Mesendoderm (in vitro differentiated cells): ENCODE measurements at regions not wholly inside any gene's neighbourhood (a gene's known extent, or its start where the extent isn't known, plus 50 kb on each side); places are given as distances from the start of the nearest gene placed in this dataset.

Experiments used
- DNase-seq: peaks from one replicate; pipeline ENCODE4 v3.0.0; 2013
- H2AK5ac ChIP-seq: 2 replicates; pipeline ENCODE4 v1.6.1; 2013; ENCODE audit warnings: low read length, inconsistent platforms
- H2BK120ac ChIP-seq: 2 replicates; pipeline ENCODE4 v1.6.1; 2013; ENCODE audit warnings: low read depth, mild to moderate bottlenecking, low read length, moderate library complexity, mixed read lengths
- H2BK15ac ChIP-seq: replicated peaks from 2 replicates; pipeline ENCODE4 v1.6.1; 2013; ENCODE audit warnings: low read depth, mild to moderate bottlenecking, moderate library complexity
- H2BK5ac ChIP-seq: 2 replicates; pipeline ENCODE4 v1.6.1; 2013; ENCODE audit warnings: low read length, inconsistent platforms
- H3K18ac ChIP-seq: 2 replicates; pipeline ENCODE4 v1.6.1; 2013; ENCODE audit warnings: mild to moderate bottlenecking, low read length, mixed read lengths
- H3K23ac ChIP-seq: one replicate; pipeline ENCODE4 v1.6.1; 2013; ENCODE audit warnings: low read length
- H3K27ac ChIP-seq: 2 replicates; pipeline ENCODE4 v1.5.1; 2013; ENCODE audit warnings: low read depth, mild to moderate bottlenecking, inconsistent platforms, low read length, moderate library complexity
- H3K27me3 ChIP-seq: 2 replicates; pipeline ENCODE4 v1.6.1; 2013; ENCODE audit warnings: low read length, control low read depth, mild to moderate bottlenecking, inconsistent platforms; ENCODE audit not compliant: insufficient read depth, poor library complexity
- H3K36me3 ChIP-seq: 2 replicates; pipeline ENCODE4 v1.6.1; 2013; ENCODE audit warnings: low read length, inconsistent platforms; ENCODE audit not compliant: control insufficient read depth, insufficient read depth
- H3K4ac ChIP-seq: one replicate; pipeline ENCODE4 v1.6.1; 2013; ENCODE audit warnings: low read depth, mild to moderate bottlenecking, low read length, moderate library complexity
- H3K4me1 ChIP-seq: 2 replicates; pipeline ENCODE4 v1.6.1; 2013; ENCODE audit warnings: low read depth, low read length, inconsistent platforms; ENCODE audit not compliant: control insufficient read depth
- H3K4me2 ChIP-seq: 2 replicates; pipeline ENCODE4 v1.6.1; 2013; ENCODE audit warnings: low read length
- H3K4me3 ChIP-seq: 2 replicates; pipeline ENCODE4 v1.5.1; 2013; ENCODE audit warnings: mild to moderate bottlenecking, low read length
- H3K56ac ChIP-seq: one replicate; pipeline ENCODE4 v1.6.1; 2013; ENCODE audit warnings: low read length
- H3K79me1 ChIP-seq: 2 replicates; pipeline ENCODE4 v1.6.1; 2013; ENCODE audit warnings: low read length, inconsistent platforms
- H3K79me2 ChIP-seq: 2 replicates; pipeline ENCODE4 v1.6.1; 2013; ENCODE audit warnings: mild to moderate bottlenecking, low read length; ENCODE audit not compliant: control insufficient read depth, insufficient read depth
- H3K9ac ChIP-seq: 2 replicates; pipeline ENCODE4 v1.6.1; 2013; ENCODE audit warnings: low read length, inconsistent platforms
- H4K5ac ChIP-seq: one replicate; pipeline ENCODE4 v1.6.1; 2013; ENCODE audit warnings: low read length
- H4K8ac ChIP-seq: one replicate; pipeline ENCODE4 v1.6.1; 2013; ENCODE audit warnings: low read depth, mild to moderate bottlenecking, control low read depth, low read length, moderate library complexity
- WGBS: extraction: QIAGEN DNeasy Blood & Tissue Kit; methylation state at CpG from one replicate; pipeline ENCODE4 v1.1.7; 2013; ENCODE audit warnings: low lambda C conversion rate, missing lambda C conversion rate; ENCODE audit not compliant: insufficient coverage; ENCODE audit errors: extremely low coverage; 5-methylcytosine and 5-hydroxymethylcytosine counted together

DNA sequence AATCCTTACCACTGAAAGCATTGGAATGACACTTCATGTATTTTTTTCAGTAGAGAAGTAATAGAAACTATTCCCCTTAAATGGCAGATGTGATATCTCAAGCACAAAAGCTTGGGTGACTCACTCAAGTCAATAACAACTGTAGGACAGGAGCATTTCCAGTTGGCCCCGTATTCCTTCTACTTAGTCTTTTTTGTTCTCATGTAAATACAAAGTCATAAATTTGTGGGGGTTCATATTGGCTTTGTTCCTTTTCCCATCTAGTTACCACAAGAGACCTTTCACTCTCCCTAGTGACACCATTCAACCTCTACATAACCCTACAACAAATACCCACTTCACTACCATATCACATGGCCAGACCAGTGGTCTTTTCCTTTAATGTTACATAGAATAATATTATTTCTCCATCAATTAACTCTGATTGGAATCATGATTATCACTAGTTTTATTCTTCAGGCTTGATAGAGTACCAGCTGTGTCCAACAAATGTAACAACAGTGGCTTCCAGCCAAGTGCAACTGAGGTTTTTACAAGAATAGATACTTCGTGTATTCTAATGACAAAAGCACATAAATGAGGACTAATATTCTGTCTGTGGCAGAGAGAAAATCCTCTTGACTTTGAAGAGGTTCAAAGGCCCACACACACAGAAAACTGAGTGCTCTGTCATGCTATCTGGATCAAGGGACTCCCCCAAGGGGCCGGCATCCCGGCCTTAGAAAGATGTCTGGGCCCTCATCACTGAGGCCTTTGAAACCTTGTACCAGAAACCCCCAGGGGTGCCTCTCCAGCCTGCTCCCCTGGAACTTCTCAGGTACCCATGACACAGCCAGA lies 94.0 kb upstream of the THBS1 start:
- Histone ChIP-seq H3K4me2 (no peak overlapping the region), H4K8ac (no peak overlapping the region), H3K79me1 (no peaks in the 10 kb centered on the region), H4K5ac (no peak overlapping the region), H3K36me3 (no peaks in the 10 kb centered on the region), H2AK5ac (no peak overlapping the region), H3K27me3 (no peaks in the 10 kb centered on the region), H3K79me2 (no peaks in the 10 kb centered on the region), H2BK5ac (no peak overlapping the region), H3K4me1 (no peaks in the 10 kb centered on the region), H2BK120ac (no peak overlapping the region), H3K18ac (no peak overlapping the region), H3K27ac (no peak overlapping the region), H3K23ac (no peak overlapping the region), H2BK15ac (no peak overlapping the region), H3K56ac (no peak overlapping the region), H3K9ac (no peak overlapping the region), H3K4ac (no peak overlapping the region), H3K4me3 (no peak overlapping the region)
- DNase-seq, result no peak
- WGBS, result no CpG with 5 or more reads among the region's 4 CpGs

DNA sequence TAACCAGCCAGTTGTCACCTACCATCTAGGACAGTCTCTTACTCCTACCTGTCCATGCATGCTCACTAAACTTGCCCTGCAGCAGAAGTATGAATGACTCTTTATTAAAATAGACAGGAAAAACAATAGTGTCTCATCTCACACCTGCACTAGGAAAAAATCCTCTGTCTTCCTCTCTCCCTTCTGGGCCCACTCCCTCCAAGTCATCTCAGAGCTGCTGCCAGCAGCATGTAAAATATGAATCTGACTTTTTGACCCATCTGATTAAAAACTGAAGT lies 93.5 kb upstream of the THBS1 start:
- Histone ChIP-seq H3K9ac (no peak overlapping the region), H3K79me1 (no peaks in the 10 kb centered on the region), H3K56ac (no peak overlapping the region), H3K36me3 (no peaks in the 10 kb centered on the region), H3K27me3 (no peaks in the 10 kb centered on the region), H3K4me1 (no peaks in the 10 kb centered on the region), H3K23ac (no peak overlapping the region), H4K5ac (no peak overlapping the region), H3K4me3 (no peak overlapping the region), H2BK5ac (no peak overlapping the region), H3K27ac (no peak overlapping the region), H2AK5ac (no peak overlapping the region), H3K79me2 (no peaks in the 10 kb centered on the region), H2BK120ac (no peak overlapping the region), H3K4ac (no peak overlapping the region), H3K4me2 (no peak overlapping the region), H2BK15ac (peak overlapping the region; percentile 57), H4K8ac (no peak overlapping the region), H3K18ac (no peak overlapping the region)
- no peak for DNase-seq

- no peak for DNase-seq
- Histone ChIP-seq H3K79me1 (no peaks in the 10 kb centered on the region), H3K18ac (no peak overlapping the region), H2BK120ac (no peak overlapping the region), H2BK5ac (no peak overlapping the region), H3K23ac (no peak overlapping the region), H3K4me2 (no peak overlapping the region), H3K36me3 (no peaks in the 10 kb centered on the region), H2BK15ac (no peak overlapping the region), H2AK5ac (no peak overlapping the region), H3K4me3 (no peak overlapping the region), H3K27me3 (no peaks in the 10 kb centered on the region), H3K56ac (no peak overlapping the region), H3K4me1 (no peaks in the 10 kb centered on the region), H4K5ac (no peak overlapping the region), H4K8ac (no peak overlapping the region), H3K9ac (no peak overlapping the region), H3K27ac (no peak overlapping the region), H3K4ac (no peak overlapping the region), H3K79me2 (no peaks in the 10 kb centered on the region)
- WGBS, result no CpG with 5 or more reads among the region's 1 CpG
Observed at GRCh38 chr15:39488516-39488915, 92.4 kb upstream of the THBS1 start.

GRCh38 chr15:39488961-39489360 lies 91.9 kb upstream of the THBS1 start:
- no peak overlapping the region for H3K18ac ChIP-seq
- H4K5ac ChIP-seq, result no peak overlapping the region
- no peak overlapping the region for H2BK120ac ChIP-seq
- H3K27me3 ChIP-seq, result no peaks in the 10 kb centered on the region
- no peaks in the 10 kb centered on the region for H3K79me2 ChIP-seq
- H3K56ac ChIP-seq, result no peak overlapping the region
- no CpG with 5 or more reads among the region's 1 CpG for WGBS
- H2BK5ac ChIP-seq, result no peak overlapping the region
- H3K4ac ChIP-seq, result no peak overlapping the region
- H2BK15ac ChIP-seq, result no peak overlapping the region
- DNase-seq, result no peak
- H3K4me2 ChIP-seq, result no peak overlapping the region
- no peak overlapping the region for H2AK5ac ChIP-seq
- no peak overlapping the region for H3K4me3 ChIP-seq
- H4K8ac ChIP-seq, result no peak overlapping the region
- H3K9ac ChIP-seq, result no peak overlapping the region
- H3K23ac ChIP-seq, result no peak overlapping the region
- H3K79me1 ChIP-seq, result no peaks in the 10 kb centered on the region
- no peaks in the 10 kb centered on the region for H3K4me1 ChIP-seq
- H3K36me3 ChIP-seq, result no peaks in the 10 kb centered on the region
- H3K27ac ChIP-seq, result no peak overlapping the region

DNA sequence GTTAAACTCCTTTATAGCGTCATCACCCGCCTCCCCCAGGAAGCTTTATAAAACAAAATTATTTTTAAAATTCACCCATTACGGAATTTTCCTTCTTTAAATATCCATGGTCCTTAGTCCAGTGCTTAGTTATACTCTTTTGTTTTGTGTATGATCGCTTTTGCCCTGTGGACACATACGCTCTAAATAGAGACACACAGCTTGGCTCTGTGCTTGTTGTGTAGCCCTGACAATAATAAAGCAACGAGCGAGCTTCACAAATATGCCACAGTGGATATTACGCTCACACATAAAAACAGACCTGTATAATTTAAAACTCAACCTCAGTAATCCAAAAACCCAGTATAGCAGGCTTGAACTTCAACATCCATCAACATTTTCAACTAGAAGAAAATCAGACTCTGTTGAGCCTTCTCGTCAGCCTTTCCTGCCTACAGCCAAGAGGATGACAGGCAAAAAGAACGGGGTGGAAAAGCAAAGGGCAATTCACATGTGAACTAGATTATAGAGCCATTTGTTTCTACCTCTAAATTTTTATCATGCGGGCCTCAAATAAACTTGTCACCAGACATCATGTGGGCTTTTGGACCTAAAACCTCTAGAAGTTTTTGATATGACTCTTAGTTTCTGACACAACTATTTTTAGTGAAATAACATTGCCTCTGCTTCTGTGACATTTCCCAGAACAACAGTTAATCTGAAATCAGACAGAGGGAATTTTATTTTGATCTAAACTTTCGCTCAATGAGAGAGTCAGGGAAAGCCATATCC lies 89.6 kb upstream of the THBS1 start:
- no peak overlapping the region for H3K56ac ChIP-seq
- no peaks in the 10 kb centered on the region for H3K27me3 ChIP-seq
- H3K4me3 ChIP-seq, result no peak overlapping the region
- no peak overlapping the region for H3K27ac ChIP-seq
- DNase-seq, result no peak
- H3K23ac ChIP-seq, result no peak overlapping the region
- H4K8ac ChIP-seq, result no peak overlapping the region
- H3K18ac ChIP-seq, result no peak overlapping the region
- no peak overlapping the region for H2AK5ac ChIP-seq
- H3K79me1 ChIP-seq, result no peaks in the 10 kb centered on the region
- no peak overlapping the region for H3K4me2 ChIP-seq
- no peak overlapping the region for H3K4ac ChIP-seq
- no peaks in the 10 kb centered on the region for H3K4me1 ChIP-seq
- no peak overlapping the region for H4K5ac ChIP-seq
- H3K36me3 ChIP-seq, result no peaks in the 10 kb centered on the region
- peak overlapping the region; percentile 61 for H2BK120ac ChIP-seq
- no CpG with 5 or more reads among the region's 12 CpGs for WGBS
- H3K9ac ChIP-seq, result no peak overlapping the region
- no peak overlapping the region for H2BK5ac ChIP-seq
- no peak overlapping the region for H2BK15ac ChIP-seq
- no peaks in the 10 kb centered on the region for H3K79me2 ChIP-seq
